Mesenchymal stem cell (in vitro differentiated cells and primary cell): ENCODE measurements at regions not wholly inside any gene's neighbourhood (a gene's known extent, or its start where the extent isn't known, plus 50 kb on each side); places are given as distances from the start of the nearest gene placed in this dataset.

Experiments
- DNase-seq: peaks from one replicate; pipeline ENCODE4 v3.0.0-alpha.2; 2013
- H2AFZ ChIP-seq: one replicate; pipeline ENCODE4 v1.6.1; 2013; ENCODE audit warnings: low read depth, mild to moderate bottlenecking, control low read depth, inconsistent platforms, low read length, moderate library complexity
- H2AK5ac ChIP-seq: 2 replicates; pipeline ENCODE4 v1.6.1; 2013; ENCODE audit warnings: low read length, moderate library complexity, mild to moderate bottlenecking, inconsistent platforms; ENCODE audit not compliant: severe bottlenecking
- H2BK120ac ChIP-seq: one replicate; pipeline ENCODE4 v1.6.1; 2013; ENCODE audit warnings: low read depth, mild to moderate bottlenecking, inconsistent platforms, low read length, moderate library complexity
- H2BK12ac ChIP-seq, 2 experiments: one replicate each; pipeline ENCODE4 v1.6.1; 2013; ENCODE audit warnings: inconsistent platforms in 2 of 2, low read length in 2 of 2, mild to moderate bottlenecking in 2 of 2, moderate library complexity in 2 of 2, control low read depth in 1 of 2
- H2BK15ac ChIP-seq: one replicate; pipeline ENCODE4 v1.6.1; 2013; ENCODE audit warnings: mild to moderate bottlenecking, low read depth, inconsistent platforms; ENCODE audit not compliant: poor library complexity, severe bottlenecking
- H2BK5ac ChIP-seq: 2 replicates; pipeline ENCODE4 v1.6.1; 2013; ENCODE audit warnings: low read depth, mild to moderate bottlenecking, low read length, control low read depth, inconsistent platforms; ENCODE audit not compliant: poor library complexity, severe bottlenecking
- H3K14ac ChIP-seq, 2 experiments: one replicate each; pipeline ENCODE4 v1.6.1; 2013; ENCODE audit warnings: inconsistent platforms in 2 of 2, low read length in 2 of 2, control low read depth in 1 of 2, mild to moderate bottlenecking in 1 of 2, moderate library complexity in 1 of 2
- H3K18ac ChIP-seq, 2 experiments: one replicate each; pipeline ENCODE4 v1.6.1; 2013; ENCODE audit warnings: inconsistent platforms in 2 of 2, low read length in 2 of 2, control low read depth in 1 of 2, low read depth in 1 of 2, mild to moderate bottlenecking in 1 of 2
- H3K23ac ChIP-seq, 2 experiments: one replicate each; pipeline ENCODE4 v1.6.1; 2013; ENCODE audit warnings: inconsistent platforms in 2 of 2, low read length in 2 of 2, mild to moderate bottlenecking in 2 of 2, moderate library complexity in 2 of 2, control low read depth in 1 of 2
- H3K27ac ChIP-seq: 2 replicates; pipeline ENCODE4 v1.5.1; 2013; ENCODE audit warnings: mild to moderate bottlenecking, moderate library complexity, low read length, control low read depth, inconsistent platforms; ENCODE audit not compliant: poor library complexity, severe bottlenecking
- H3K27me3 ChIP-seq, 2 experiments: 2 replicates each; pipeline versions ENCODE4 v1.6.1 to v1.7.0; 2013; ENCODE audit warnings: low read length in 2 of 2, mild to moderate bottlenecking in 2 of 2, moderate library complexity in 2 of 2, control low read depth in 1 of 2, inconsistent platforms in 1 of 2; ENCODE audit not compliant: control insufficient read depth in 1 of 2, insufficient read depth in 1 of 2
- H3K36me3 ChIP-seq, 2 experiments: 2 replicates each; pipeline versions ENCODE4 v1.6.1 to v1.7.0; 2013; ENCODE audit warnings: low read length in 2 of 2, control low read depth in 1 of 2, inconsistent platforms in 1 of 2, low read depth in 1 of 2, mild to moderate bottlenecking in 1 of 2; ENCODE audit not compliant: insufficient read depth in 2 of 2, control insufficient read depth in 1 of 2
- H3K4ac ChIP-seq, 2 experiments: one replicate each; pipeline ENCODE4 v1.6.1; 2013; ENCODE audit warnings: inconsistent platforms in 2 of 2, low read length in 2 of 2, mild to moderate bottlenecking in 2 of 2, moderate library complexity in 2 of 2, control low read depth in 1 of 2, low read depth in 1 of 2
- H3K4me1 ChIP-seq: 2 replicates; pipeline ENCODE4 v1.6.1; 2013; ENCODE audit warnings: low read depth, low read length, control low read depth; ENCODE audit not compliant: control insufficient read depth, insufficient read depth
- H3K4me2 ChIP-seq: 2 replicates; pipeline ENCODE4 v1.6.1; 2013; ENCODE audit warnings: low read length, mild to moderate bottlenecking, inconsistent platforms; ENCODE audit not compliant: poor library complexity, severe bottlenecking
- H3K4me3 ChIP-seq, 2 experiments: 2 replicates each; pipeline versions ENCODE4 v1.5.1 to v1.7.0; 2013; ENCODE audit warnings: low read length in 2 of 2, mild to moderate bottlenecking in 2 of 2, control low read depth in 1 of 2, low read depth in 1 of 2; ENCODE audit not compliant: insufficient read depth in 1 of 2
- H3K79me1 ChIP-seq: replicated peaks from 2 replicates; pipeline ENCODE4 v1.6.1; 2013; ENCODE audit warnings: mild to moderate bottlenecking, control low read depth, low read length, inconsistent platforms; ENCODE audit not compliant: poor library complexity, severe bottlenecking
- H3K9ac ChIP-seq: 2 replicates; pipeline ENCODE4 v1.7.0; 2013; ENCODE audit warnings: mild to moderate bottlenecking, low read length, moderate library complexity
- H3K9me3 ChIP-seq: 2 replicates; pipeline ENCODE4 v1.7.0; 2013; ENCODE audit warnings: mild to moderate bottlenecking, low read length; ENCODE audit not compliant: control insufficient read depth
- H4K8ac ChIP-seq: one replicate; pipeline ENCODE4 v1.6.1; 2013; ENCODE audit warnings: inconsistent platforms, mild to moderate bottlenecking, low read length, moderate library complexity
- H4K91ac ChIP-seq: one replicate; pipeline ENCODE4 v1.6.1; 2013; ENCODE audit warnings: mild to moderate bottlenecking, low read length, inconsistent platforms
- WGBS: methylation state at CpG from one replicate; pipeline ENCODE4 v1.1.7; 2013; ENCODE audit warnings: mixed read lengths; 5-methylcytosine and 5-hydroxymethylcytosine counted together

DNA sequence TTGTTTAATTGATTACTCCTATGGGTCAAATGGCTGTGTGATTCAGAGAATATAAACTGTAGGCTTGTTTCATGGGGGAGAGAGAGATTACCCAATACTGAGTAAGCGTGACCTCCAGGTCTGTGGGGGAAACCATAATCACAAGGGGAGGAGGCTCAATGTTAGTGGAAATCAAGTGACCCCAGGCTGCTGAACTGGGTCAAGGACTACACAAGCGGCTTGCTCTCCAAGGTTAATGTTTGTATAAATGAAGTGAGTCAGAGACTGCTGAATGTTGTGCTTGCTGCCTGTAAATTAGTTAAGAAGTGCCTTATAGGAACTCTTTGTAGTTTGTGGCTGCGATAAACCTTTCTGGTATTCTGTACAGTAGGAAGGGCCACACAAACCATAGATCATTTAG lies 479.7 kb downstream of the AACS start:
- Histone ChIP-seq H2AFZ (no peak overlapping the region), H2BK15ac (no peak overlapping the region), H3K4me2 (no peak overlapping the region), H3K79me1 (no peaks in the 10 kb centered on the region), H3K9me3 (peaks cover 11% of the 10 kb centered on the region), H3K4me3 (no peak overlapping the region), H3K27ac (no peak overlapping the region), H3K4me1 (no peaks in the 10 kb centered on the region), H3K36me3 (no peaks in the 10 kb centered on the region), H4K8ac (no peak overlapping the region), H2BK120ac (no peak overlapping the region), H3K4ac (no peak overlapping the region), H3K9ac (no peak overlapping the region), H2BK5ac (no peak overlapping the region), H3K23ac (no peak overlapping the region), H3K27me3 (no peaks in the 10 kb centered on the region), H2BK12ac (no peak overlapping the region), H2AK5ac (no peak overlapping the region), H3K14ac (no peak overlapping the region), H3K18ac (no peak overlapping the region), H4K91ac (no peak overlapping the region)
- 78% methylated on average over 3 of the region's 3 CpGs for WGBS
- DNase-seq, result no peak

- H2AFZ ChIP-seq, result no peak overlapping the region
- H4K91ac ChIP-seq, result no peak overlapping the region
- H3K4me1 ChIP-seq, result no peaks in the 10 kb centered on the region
- no peak overlapping the region for H3K4me3 ChIP-seq
- H4K8ac ChIP-seq, result no peak overlapping the region
- no peak overlapping the region for H3K4me2 ChIP-seq
- H2BK120ac ChIP-seq, result no peak overlapping the region
- no peaks in the 10 kb centered on the region for H3K36me3 ChIP-seq
- no peak overlapping the region for H3K9ac ChIP-seq
- WGBS, result 62% methylated on average over 3 of the region's 4 CpGs
- no peak overlapping the region for H3K4ac ChIP-seq
- no peak overlapping the region for H2BK15ac ChIP-seq
- H2AK5ac ChIP-seq, result no peak overlapping the region
- no peak overlapping the region for H3K14ac ChIP-seq
- peaks cover 11% of the 10 kb centered on the region for H3K9me3 ChIP-seq
- H2BK12ac ChIP-seq, result no peak overlapping the region
- H2BK5ac ChIP-seq, result no peak overlapping the region
- no peak for DNase-seq
- no peak overlapping the region for H3K27ac ChIP-seq
- H3K27me3 ChIP-seq, result no peaks in the 10 kb centered on the region
- H3K79me1 ChIP-seq, result no peaks in the 10 kb centered on the region
- H3K18ac ChIP-seq, result no peak overlapping the region
- H3K23ac ChIP-seq, result no peak overlapping the region
Measured at GRCh38 chr12:125549171-125549570, 483.9 kb downstream of the AACS start.

- no peak overlapping the region for H3K14ac ChIP-seq
- no peak overlapping the region for H2AFZ ChIP-seq
- H3K79me1 ChIP-seq, result no peaks in the 10 kb centered on the region
- no peak overlapping the region for H3K27ac ChIP-seq
- no peak overlapping the region for H3K4ac ChIP-seq
- H2BK120ac ChIP-seq, result no peak overlapping the region
- no peak for DNase-seq
- H2BK15ac ChIP-seq, result no peak overlapping the region
- H3K4me2 ChIP-seq, result no peak overlapping the region
- no peaks in the 10 kb centered on the region for H3K27me3 ChIP-seq
- H3K4me1 ChIP-seq, result no peaks in the 10 kb centered on the region
- no peak overlapping the region for H3K4me3 ChIP-seq
- no peak overlapping the region for H4K8ac ChIP-seq
- H2BK5ac ChIP-seq, result no peak overlapping the region
- no peak overlapping the region for H3K23ac ChIP-seq
- no peak overlapping the region for H3K9ac ChIP-seq
- H2AK5ac ChIP-seq, result no peak overlapping the region
- H2BK12ac ChIP-seq, result no peak overlapping the region
- WGBS, result 50% methylated on average over 4 of the region's 4 CpGs
- no peaks in the 10 kb centered on the region for H3K36me3 ChIP-seq
- H4K91ac ChIP-seq, result no peak overlapping the region
- no peak overlapping the region for H3K18ac ChIP-seq
- H3K9me3 ChIP-seq, result peaks cover 6% of the 10 kb centered on the region
Measured at GRCh38 chr12:125549836-125550235, 484.6 kb downstream of the AACS start.

DNA sequence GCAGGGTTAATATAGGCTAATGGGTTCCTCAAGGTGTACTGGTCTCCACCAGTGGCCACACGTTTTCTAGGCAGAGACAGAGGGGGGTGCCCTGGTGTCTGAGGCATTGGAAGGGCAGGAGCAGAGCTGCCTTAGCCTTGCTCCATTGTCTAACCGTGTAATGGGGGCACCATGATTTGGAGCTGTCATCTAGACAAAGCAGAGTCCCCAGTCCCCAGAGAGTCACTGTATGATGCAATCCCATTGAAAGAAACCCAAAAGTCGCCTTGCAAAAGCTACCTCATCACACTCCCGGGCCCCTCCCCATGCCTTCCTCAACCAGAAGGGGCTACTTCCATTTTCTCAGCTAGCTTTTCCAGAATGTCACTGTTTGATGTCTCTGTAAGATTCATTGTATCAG lies 487.1 kb downstream of the AACS start:
- Histone ChIP-seq H3K4me1 (no peaks in the 10 kb centered on the region), H3K23ac (no peak overlapping the region), H2BK5ac (no peak overlapping the region), H2BK12ac (no peak overlapping the region), H3K9ac (no peak overlapping the region), H3K27me3 (no peaks in the 10 kb centered on the region), H3K9me3 (no peaks in the 10 kb centered on the region), H2AK5ac (no peak overlapping the region), H3K4me3 (no peak overlapping the region), H2AFZ (no peak overlapping the region), H2BK15ac (no peak overlapping the region), H3K18ac (no peak overlapping the region), H3K4ac (no peak overlapping the region), H3K27ac (no peak overlapping the region), H2BK120ac (no peak overlapping the region), H4K8ac (no peak overlapping the region), H4K91ac (no peak overlapping the region), H3K79me1 (no peaks in the 10 kb centered on the region), H3K4me2 (no peak overlapping the region), H3K14ac (no peak overlapping the region), H3K36me3 (no peaks in the 10 kb centered on the region)
- 45% methylated on average over 4 of the region's 4 CpGs for WGBS
- DNase-seq, result no peak
